GM12864 (cell line): ENCODE measurements at regions not wholly inside any gene's neighbourhood (a gene's known extent, or its start where the extent isn't known, plus 50 kb on each side); places are given as distances from the start of the nearest gene placed in this dataset.

Source experiments
- DNase-seq: peaks from one replicate; pipeline ENCODE4 v3.0.0-alpha.2; 2011; ENCODE audit warnings: low read depth
- H3K4me3 ChIP-seq: 2 replicates; pipeline ENCODE4 v1.5.1; 2011; ENCODE audit warnings: mild to moderate bottlenecking, low read depth, low read length, control low read depth
- CTCF ChIP-seq: IDR thresholded peaks from 2 replicates; pipeline ENCODE4 v1.5.1; 2011; ENCODE audit warnings: low read depth, mild to moderate bottlenecking, moderate library complexity, low read length, control low read depth, inconsistent platforms; ENCODE audit errors: missing control alignments

DNA sequence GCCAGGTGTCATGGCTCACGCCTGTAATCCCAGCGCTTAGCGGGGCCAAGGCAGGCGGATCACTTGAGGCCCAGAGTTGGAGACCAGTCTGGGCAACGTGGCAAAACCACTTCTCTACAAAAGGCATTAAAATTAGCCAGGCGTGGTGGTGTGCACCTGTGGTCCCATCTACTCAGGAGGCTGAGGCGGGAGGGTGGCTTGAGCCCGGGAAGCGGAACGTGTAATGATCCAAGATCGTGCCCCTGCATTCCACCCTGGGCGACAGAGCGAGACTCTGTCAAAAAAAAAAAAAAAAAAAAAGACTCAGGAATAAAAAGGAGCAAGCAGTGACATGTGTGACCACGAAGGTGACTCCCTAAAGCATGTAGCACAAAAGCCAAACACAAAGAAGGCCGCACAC is 50.1 kb upstream of the SALL3 start:
- no peak overlapping the region for H3K4me3 ChIP-seq
- no peak for DNase-seq
- no peak for TF ChIP-seq CTCF
